ENCODE measurements at regions not wholly inside any gene's neighbourhood (a gene's known extent, or its start where the extent isn't known, plus 50 kb on each side); places are given as distances from the start of the nearest gene placed in this dataset.

DNA sequence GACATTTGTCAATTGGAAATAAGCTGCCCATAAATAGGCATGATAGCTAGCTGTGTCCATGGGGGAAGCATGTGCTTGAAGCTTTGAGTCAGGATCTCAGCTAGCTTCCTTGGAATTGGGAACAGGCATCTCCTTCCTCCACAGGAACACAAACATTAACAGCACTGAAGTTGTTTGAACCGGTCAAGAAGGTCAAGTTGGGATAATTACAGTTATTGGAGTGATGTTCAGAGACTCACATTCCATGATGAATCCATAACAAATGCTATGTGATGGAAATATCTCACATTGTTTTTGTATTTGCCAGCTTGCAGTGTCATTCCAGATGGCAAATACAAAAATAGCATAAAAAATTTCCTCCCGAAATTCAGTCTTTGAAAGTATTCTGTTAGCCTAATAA, 347.6 kb upstream of the SMIM21 start:
- TF ChIP-seq, protein P1, sequence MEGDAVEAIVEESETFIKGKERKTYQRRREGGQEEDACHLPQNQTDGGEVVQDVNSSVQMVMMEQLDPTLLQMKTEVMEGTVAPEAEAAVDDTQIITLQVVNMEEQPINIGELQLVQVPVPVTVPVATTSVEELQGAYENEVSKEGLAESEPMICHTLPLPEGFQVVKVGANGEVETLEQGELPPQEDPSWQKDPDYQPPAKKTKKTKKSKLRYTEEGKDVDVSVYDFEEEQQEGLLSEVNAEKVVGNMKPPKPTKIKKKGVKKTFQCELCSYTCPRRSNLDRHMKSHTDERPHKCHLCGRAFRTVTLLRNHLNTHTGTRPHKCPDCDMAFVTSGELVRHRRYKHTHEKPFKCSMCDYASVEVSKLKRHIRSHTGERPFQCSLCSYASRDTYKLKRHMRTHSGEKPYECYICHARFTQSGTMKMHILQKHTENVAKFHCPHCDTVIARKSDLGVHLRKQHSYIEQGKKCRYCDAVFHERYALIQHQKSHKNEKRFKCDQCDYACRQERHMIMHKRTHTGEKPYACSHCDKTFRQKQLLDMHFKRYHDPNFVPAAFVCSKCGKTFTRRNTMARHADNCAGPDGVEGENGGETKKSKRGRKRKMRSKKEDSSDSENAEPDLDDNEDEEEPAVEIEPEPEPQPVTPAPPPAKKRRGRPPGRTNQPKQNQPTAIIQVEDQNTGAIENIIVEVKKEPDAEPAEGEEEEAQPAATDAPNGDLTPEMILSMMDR (IDR thresholded peaks at IDR 0.05) = no peak
- TF ChIP-seq POLR2AphosphoS5 (IDR thresholded peaks at IDR 0.05) = no peak

Data from suprapubic skin (tissue), 3 donors.